SJCRH30 (cell line): ENCODE measurements at regions not wholly inside any gene's neighbourhood (a gene's known extent, or its start where the extent isn't known, plus 50 kb on each side); places are given as distances from the start of the nearest gene placed in this dataset.
"Not testable (repeated sequence)": the region's sequence is repeated elsewhere in the genome, so short reads cannot be mapped to it uniquely, and the experiment has no call there.

Experiments
- DNase-seq, 2 experiments: peaks; one replicate each; pipeline ENCODE4 v3.0.0-alpha.2; 2015 to 2020
- H3K27ac ChIP-seq: fragments of 250-450 bp; sonication (Bioruptor Pico); 2 replicates; pipeline ENCODE4 v1.5.1; 2020; ENCODE audit warnings: mild to moderate bottlenecking, moderate library complexity
- H3K27me3 ChIP-seq: fragments of 250-450 bp; sonication (Bioruptor Pico); 2 replicates; pipeline ENCODE4 v1.5.1; 2020; ENCODE audit warnings: mild to moderate bottlenecking, moderate library complexity
- H3K36me3 ChIP-seq: fragments of 250-450 bp; sonication (Bioruptor Pico); 2 replicates; pipeline ENCODE4 v1.5.1; 2020; ENCODE audit warnings: mild to moderate bottlenecking, moderate library complexity
- H3K4me1 ChIP-seq: fragments of 250-450 bp; sonication (Bioruptor Pico); 2 replicates; pipeline ENCODE4 v1.5.1; 2020; ENCODE audit warnings: mild to moderate bottlenecking, moderate library complexity
- H3K4me3 ChIP-seq: fragments of 250-450 bp; sonication (Bioruptor Pico); 2 replicates; pipeline ENCODE4 v1.5.1; 2020; ENCODE audit warnings: mild to moderate bottlenecking, moderate library complexity
- H3K9me3 ChIP-seq: fragments of 250-450 bp; sonication (Bioruptor Pico); replicated peaks from 2 replicates; pipeline ENCODE4 v1.5.1; 2020; ENCODE audit warnings: mild to moderate bottlenecking, moderate library complexity

DNA sequence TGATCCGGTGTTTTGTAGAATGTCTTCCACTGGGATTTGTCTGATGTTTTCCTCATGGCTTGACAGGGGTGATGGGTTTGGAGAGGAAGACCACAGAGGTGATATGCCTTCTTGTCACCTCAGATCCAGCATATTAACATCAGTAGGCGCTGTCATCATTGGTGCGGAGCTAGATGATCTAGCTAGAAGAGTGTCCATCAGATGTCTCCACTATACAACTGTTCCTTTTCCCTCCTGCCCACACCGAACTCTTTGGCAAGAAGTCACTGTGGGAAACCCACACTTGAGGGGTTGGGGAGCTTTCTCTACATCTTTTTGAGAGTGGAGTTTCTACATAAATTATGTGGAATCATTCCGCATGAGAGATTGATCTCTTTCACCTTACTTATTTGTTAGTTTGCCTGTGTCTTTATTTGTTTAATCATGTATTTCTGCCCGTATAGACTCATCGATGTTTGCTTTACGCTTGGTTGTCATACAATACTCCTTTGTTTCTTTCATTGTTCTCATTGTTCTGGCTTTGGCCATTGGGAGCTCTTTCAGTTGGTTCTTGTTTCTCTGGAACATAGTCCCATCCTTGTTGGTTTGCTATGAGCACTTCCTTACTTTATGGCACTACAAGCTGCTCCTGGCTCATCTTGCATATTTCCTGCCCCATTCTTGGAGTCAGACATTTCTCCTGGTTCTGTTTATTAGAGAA is 1420.3 kb downstream of the BRD1 start:
- Histone ChIP-seq H3K9me3 (no peaks in the 10 kb centered on the region), H3K4me3 (no peak overlapping the region), H3K36me3 (no peaks in the 10 kb centered on the region), H3K4me1 (no peaks in the 10 kb centered on the region), H3K27me3 (peaks cover 16% of the 10 kb centered on the region), H3K27ac (no peak overlapping the region)
- DNase-seq: no peak

DNA sequence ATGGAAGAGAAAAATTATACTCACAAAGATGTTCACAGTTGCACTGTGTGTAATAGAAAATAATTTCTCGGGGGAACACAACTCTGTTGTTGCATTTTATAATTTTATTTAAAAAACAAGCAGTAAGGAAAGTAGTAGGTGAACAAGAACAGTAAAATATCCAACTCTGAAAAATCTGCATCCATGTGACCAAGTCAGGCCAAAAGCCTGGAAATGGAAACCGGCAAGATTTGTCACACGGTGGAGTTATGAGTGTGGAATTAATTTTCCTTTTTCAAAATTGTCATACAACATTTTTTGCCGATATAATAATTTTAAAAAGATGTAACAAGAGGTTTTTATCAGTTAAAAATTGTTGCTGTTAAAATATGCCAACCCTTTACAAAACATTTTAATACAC is 1421.5 kb downstream of the BRD1 start:
- Histone ChIP-seq H3K27ac (no peak overlapping the region), H3K9me3 (no peaks in the 10 kb centered on the region), H3K4me3 (no peak overlapping the region), H3K36me3 (no peaks in the 10 kb centered on the region), H3K27me3 (peaks cover 14% of the 10 kb centered on the region), H3K4me1 (no peaks in the 10 kb centered on the region)
- no peak for DNase-seq

DNA sequence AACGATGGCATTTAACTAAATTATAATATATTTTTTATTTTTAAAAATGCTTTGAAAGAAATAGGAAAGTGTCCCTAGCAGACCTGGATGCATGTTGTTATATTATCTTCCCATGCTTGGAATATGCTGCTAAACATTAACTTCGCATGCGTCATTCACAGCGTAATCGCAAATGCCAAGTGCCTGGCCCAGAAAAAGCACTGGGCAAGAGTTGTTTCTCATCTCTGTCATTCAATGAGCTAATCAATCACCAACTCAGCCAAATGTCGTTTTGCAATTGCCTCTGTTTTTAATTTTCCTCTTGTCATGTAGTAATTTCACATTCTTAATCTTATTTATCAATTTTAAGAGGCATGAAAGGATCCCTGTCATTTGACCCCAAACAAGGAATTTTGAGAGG is 1421.9 kb downstream of the BRD1 start:
- Histone ChIP-seq H3K9me3 (no peaks in the 10 kb centered on the region), H3K4me1 (no peaks in the 10 kb centered on the region), H3K36me3 (no peaks in the 10 kb centered on the region), H3K27me3 (peaks cover 14% of the 10 kb centered on the region), H3K27ac (no peak overlapping the region), H3K4me3 (no peak overlapping the region)
- DNase-seq: no peak

DNA sequence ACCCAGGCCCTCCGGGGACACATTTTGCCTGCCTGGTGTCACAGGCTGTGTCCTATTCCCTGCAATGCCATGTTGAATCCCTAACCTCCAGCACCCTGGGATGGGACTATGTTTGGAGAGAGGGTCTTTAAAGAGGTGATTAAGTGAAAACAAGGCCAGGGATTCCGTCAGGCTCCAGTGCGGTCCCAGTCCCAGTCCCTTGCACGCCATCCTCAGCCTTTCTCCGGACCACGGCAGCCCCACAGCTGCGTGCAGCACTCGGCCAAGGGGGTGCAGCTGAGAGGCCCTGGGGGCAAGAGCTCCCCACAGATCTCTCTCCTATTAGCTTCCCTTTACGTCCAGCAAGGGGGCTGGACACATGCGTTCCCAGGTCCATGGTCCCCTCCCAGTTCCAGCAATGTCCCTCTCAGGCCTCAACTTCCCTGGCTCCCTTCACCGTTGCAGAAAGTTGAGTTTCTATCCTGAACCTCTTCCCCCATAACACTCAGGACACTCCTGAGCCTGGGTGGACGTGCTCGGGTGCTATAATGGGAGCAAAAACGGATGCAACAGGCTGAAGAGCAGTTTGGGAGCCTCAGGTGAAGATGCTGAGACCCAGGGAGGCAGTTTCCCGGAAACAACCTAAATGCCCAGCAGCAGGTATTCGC is 1422.7 kb downstream of the BRD1 start:
- H3K27ac ChIP-seq: no peak overlapping the region
- DNase-seq: no peak

DNA sequence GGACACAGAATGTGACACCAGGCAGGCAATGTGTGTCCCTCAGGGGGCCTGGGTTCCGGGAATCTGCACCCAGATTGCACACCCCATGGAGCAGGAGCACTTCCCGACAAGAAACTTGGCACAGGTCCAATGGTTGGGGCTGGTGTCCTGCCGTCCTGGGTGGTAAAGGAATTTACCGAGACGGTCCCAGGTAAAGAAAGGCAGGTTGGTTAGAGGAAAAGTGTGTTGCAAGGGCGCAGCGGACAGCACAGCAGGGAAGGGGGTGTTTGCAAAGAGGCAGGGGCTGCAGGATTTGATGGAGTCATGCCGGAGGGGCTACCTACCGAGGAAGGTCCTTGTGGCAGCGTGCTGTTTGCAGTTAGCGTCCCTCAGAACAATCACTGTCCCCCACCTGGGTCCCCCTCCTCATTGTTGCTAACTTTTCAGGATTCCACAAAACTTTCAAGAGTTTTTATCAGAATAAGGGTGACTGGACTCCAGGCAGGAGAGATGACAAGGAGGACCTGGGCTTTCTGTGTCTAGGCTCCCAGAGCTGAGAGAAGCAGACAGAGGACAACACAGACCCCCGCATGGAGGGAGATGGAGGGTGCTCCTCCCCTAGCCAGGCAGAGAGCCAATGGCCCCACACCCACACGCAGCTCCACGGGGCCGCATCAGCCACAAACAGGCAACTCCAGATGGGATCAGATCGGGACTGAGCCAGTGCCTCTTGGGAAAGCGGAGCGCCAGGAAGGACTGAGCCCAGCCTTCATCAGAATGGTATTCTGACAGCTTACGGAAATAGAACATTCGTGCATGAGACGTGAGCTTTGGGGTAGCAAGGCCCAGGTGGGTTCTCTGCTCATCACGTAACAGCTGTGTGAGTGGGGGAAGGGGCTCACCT is 1423.9 kb downstream of the BRD1 start:
- H3K4me3 ChIP-seq: no peak overlapping the region
- no peak for DNase-seq
- H3K4me1 ChIP-seq: no peaks in the 10 kb centered on the region
- no peak overlapping the region for H3K27ac ChIP-seq
- H3K36me3 ChIP-seq: no peaks in the 10 kb centered on the region
- peaks cover 12% of the 10 kb centered on the region for H3K27me3 ChIP-seq
- H3K9me3 ChIP-seq: no peaks in the 10 kb centered on the region

More for the DNA sequence above, 1422.7 kb downstream of the BRD1 start:
- peaks cover 12% of the 10 kb centered on the region for H3K27me3 ChIP-seq
- no peaks in the 10 kb centered on the region for H3K9me3 ChIP-seq
- H3K4me3 ChIP-seq: no peak overlapping the region
- no peaks in the 10 kb centered on the region for H3K36me3 ChIP-seq
- no peaks in the 10 kb centered on the region for H3K4me1 ChIP-seq

DNA sequence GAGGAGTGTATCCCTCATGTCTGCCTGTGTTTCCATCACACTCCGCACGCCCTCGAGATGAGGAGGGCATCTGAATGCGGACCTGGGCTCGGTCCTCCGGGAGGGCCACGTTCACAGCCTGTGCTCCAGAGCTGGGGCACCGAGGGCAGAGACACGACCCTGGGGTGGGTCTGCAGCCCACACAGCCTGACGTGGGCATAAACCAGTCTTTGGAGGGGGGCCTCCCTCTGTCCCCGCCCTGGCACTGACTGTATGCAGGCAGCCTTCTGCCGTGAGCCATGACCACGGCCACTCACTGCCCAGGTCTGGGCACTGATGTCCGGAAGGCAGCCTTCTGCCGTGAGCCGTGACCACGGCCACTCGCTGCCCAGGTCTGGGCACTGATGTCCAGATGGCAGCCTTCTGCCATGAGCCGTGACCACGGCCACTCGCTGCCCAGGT is 1425.1 kb downstream of the BRD1 start:
- H3K27ac ChIP-seq: no peak overlapping the region
- no peaks in the 10 kb centered on the region for H3K36me3 ChIP-seq
- no peaks in the 10 kb centered on the region for H3K9me3 ChIP-seq
- no peak overlapping the region for H3K4me3 ChIP-seq
- DNase-seq: no peak
- no peaks in the 10 kb centered on the region for H3K4me1 ChIP-seq
- H3K27me3 ChIP-seq: peaks cover 9% of the 10 kb centered on the region

DNA sequence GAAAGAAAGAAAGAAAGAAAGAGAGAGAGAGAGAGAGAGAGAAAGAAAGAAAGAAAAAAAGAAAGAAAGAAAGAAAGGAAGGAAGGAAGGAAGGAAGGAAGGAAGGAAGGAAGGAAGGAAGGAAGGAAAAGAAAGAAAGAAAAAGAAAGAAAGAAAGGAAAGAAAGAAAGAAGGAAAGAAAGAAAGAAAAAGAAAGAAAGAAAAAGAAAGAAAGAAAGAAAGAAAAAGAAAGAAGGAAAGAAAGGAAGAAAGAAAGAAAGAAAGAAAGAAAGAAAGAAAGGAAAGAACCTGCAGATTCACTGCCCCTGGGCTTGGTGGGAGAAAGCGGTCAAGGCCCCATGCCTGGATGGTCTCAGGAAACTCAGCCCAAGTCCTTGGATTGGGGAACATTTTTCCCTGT is 1426.2 kb downstream of the BRD1 start:
- not testable (repeated sequence) for H3K9me3 ChIP-seq, DNase-seq, H3K36me3 ChIP-seq, H3K27ac ChIP-seq, H3K4me3 ChIP-seq, H3K27me3 ChIP-seq, H3K4me1 ChIP-seq

DNA sequence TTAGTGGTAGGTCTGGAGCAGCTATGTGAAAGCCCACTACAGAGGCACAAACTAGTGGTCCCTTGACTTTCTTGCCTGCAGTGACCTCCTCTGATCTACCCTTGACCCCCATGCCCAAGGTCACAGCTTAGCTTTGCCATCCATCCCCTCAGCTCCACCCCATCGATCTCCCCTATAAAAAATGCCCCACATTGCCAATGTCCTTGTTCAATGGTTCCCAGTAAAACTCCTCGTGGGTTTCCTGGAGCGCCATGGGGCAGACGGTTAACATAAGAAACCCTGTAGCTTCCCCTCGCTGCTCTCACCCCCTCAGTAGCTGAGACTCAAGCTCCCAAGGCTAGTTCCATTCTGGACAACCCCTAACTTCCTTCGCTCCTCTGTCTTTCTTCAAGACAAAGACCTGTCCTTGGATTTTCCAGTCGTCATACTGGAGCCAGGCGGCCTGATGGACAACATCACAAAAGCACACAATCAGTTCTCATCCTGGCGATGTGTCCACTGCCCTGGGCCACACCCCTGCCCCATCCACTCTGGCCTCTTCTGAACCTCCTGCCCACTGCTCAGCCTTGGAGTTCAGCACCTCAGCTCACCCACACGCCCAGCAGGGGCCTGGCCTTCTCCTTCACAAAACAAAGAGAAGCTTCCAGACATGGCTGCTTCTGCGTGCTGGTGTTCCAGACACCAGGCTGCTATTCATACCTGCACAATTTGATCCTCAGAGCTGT is 1429.3 kb downstream of the BRD1 start:
- Histone ChIP-seq H3K4me1 (no peaks in the 10 kb centered on the region), H3K27ac (no peak overlapping the region), H3K9me3 (no peaks in the 10 kb centered on the region), H3K27me3 (peaks cover 22% of the 10 kb centered on the region), H3K4me3 (no peak overlapping the region), H3K36me3 (no peaks in the 10 kb centered on the region)
- DNase-seq: no peak

DNA sequence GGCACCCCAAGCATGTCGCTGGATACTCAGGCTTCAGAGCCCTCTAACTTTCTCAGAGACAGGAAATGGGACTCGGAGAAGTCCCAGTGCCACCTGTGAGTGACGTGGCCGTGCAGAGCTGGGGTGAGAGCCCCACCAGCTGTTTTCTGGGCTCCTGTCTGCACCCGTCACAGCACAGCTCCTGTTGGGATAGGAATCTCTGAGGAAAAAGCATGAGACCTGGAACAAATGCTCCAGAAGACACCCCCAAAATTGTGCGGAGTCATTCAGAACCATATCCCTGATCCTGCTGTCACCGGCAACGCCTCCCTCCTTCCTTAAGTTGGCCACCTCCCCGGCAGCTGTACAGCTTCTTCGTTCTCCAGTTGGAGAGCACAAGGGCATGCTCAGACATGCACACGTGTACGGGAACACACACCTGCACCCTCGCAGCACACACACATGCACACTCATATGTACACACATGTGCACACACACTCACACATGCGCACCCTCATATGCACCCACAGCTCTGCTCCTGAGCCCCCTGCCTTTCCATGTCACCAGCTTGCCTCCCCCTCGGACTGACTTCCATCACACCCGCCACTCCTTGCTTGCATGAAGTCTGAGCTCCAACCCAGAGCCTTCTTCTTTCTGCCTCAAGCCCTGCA is 1430.0 kb downstream of the BRD1 start:
- H3K9me3 ChIP-seq: no peaks in the 10 kb centered on the region
- no peak overlapping the region for H3K27ac ChIP-seq
- H3K4me3 ChIP-seq: no peak overlapping the region
- no peaks in the 10 kb centered on the region for H3K4me1 ChIP-seq
- no peaks in the 10 kb centered on the region for H3K36me3 ChIP-seq
- no peak for DNase-seq
- peaks cover 20% of the 10 kb centered on the region for H3K27me3 ChIP-seq

DNA sequence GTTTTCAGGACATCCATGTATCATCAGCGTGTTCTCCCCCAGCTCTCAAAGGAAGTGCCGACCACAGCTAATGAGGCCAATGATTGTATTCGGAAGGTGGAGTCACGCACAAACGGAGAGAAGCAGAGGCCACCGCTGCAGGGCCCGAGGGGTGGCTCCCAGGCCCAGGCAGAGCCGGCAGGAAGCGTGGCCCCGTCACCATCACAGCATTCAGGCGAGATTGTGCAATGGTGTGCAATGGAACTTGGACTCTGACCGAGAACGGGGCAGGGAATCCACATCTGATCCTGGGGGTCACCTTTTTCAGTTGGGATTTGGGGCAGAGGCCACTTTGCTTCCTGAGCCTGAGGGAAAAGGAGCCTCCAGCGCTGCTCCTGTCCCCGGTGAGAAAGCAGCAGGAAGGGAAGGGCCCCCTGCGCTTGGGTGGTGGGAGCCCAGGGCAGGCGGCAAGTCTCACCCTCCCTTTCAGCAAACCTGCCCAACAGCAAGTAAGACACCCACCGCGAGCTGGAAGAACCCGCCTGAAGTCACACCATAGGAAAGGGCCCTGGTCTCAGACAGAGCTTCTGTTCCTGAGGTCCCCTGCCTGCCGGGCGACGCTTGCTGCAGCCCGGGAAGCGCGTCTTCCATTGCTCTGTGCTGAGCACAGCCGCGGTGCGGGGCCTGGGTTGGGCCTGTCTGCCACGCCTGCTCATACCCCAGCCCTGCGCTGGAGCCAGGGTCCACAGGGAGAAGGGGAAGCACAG is 1430.7 kb downstream of the BRD1 start:
- no peaks in the 10 kb centered on the region for H3K36me3 ChIP-seq

DNA sequence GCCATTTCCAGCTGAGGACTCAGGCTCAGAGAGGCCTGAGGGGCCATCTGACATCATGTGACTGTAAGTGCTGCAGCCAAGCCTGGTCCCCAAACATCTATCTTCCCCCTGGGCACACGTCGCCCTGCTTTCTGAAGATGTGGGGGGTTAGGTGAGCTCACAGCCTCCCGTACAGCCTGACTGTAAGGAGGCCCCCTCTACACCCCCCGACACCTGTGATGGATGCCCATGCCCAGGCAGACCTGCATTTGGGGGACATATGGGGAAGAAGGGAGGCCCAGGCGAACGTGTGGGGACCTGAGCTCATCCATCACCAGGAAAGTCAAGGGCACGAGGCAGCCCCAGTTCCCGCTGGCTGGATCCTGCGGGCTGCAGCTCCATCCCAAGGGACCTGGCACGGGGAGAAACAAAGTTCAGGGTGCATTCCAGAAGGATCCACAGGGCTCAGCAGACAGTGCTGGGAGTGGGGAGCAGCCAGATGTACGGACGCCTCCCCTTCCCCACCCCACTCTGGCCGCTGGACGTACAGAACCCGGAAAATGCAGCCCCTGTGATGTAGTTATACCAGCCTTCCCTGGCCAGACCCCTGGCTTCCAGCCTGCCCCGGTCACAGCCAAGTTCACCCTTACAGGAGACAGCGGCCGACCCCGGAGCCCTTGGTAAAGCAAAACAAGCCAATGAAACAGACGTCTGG is 1431.4 kb downstream of the BRD1 start:
- no peaks in the 10 kb centered on the region for H3K9me3 ChIP-seq

More for the DNA sequence above, 1430.7 kb downstream of the BRD1 start:
- Histone ChIP-seq H3K9me3 (no peaks in the 10 kb centered on the region), H3K27ac (no peak overlapping the region), H3K27me3 (peaks cover 20% of the 10 kb centered on the region), H3K4me3 (no peak overlapping the region), H3K4me1 (no peaks in the 10 kb centered on the region)
- DNase-seq: no peak

DNA sequence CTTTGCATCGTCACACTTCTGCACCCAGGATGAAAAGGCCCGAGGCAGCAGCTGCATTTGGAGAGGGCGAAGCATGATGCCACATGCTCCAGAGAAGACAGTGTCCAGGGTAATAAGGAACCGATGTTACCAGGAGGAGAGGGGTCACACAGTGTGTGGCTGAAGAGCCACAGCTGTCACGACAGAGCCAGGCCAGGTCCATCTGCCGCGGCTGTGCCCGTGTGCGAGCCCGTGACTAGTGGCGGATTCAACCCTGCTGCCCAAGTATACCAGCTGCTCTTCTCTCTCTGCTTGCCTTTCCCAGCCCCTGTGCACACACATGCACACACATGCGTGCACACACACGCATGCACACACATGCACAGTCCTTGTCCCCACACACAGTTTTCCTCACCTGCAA is 1432.5 kb downstream of the BRD1 start:
- no peaks in the 10 kb centered on the region for H3K9me3 ChIP-seq
- H3K27me3 ChIP-seq: peaks cover 27% of the 10 kb centered on the region
- no peak overlapping the region for H3K4me3 ChIP-seq
- no peak overlapping the region for H3K27ac ChIP-seq
- H3K4me1 ChIP-seq: no peaks in the 10 kb centered on the region
- DNase-seq: no peak
- no peaks in the 10 kb centered on the region for H3K36me3 ChIP-seq

More for the DNA sequence above, 1431.4 kb downstream of the BRD1 start:
- Histone ChIP-seq H3K4me3 (no peak overlapping the region), H3K27ac (no peak overlapping the region), H3K36me3 (no peaks in the 10 kb centered on the region), H3K4me1 (no peaks in the 10 kb centered on the region), H3K27me3 (peaks cover 21% of the 10 kb centered on the region)
- DNase-seq: no peak

DNA sequence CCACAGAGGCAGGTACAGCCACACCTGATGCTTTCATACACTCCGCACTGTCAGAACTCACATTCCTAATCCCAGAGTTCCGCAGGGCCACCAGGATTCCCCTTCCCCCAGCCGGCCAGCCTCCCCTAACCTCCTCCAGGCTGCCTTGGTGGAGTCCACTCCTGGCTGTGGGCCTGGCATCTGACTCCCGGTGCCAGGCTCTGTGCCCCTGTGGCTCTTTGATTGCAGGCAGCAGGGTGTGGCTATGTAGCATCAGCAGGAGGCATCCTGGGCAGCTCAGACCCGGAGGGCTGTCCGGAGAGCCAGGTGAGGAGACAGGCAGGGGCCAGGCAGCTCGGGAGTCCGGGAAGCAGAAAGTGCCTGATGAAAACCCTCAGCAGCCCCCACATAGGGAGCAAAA is 1432.9 kb downstream of the BRD1 start:
- Histone ChIP-seq H3K4me3 (no peak overlapping the region), H3K27me3 (peaks cover 27% of the 10 kb centered on the region), H3K27ac (no peak overlapping the region), H3K36me3 (no peaks in the 10 kb centered on the region), H3K9me3 (no peaks in the 10 kb centered on the region), H3K4me1 (no peaks in the 10 kb centered on the region)
- no peak for DNase-seq
